ENCODE measurements at regions not wholly inside any gene's neighbourhood (a gene's known extent, or its start where the extent isn't known, plus 50 kb on each side); places are given as distances from the start of the nearest gene placed in this dataset.
A peak's percentile ranks its signal among the peaks of the same experiment; 100 is the strongest.

DNA sequence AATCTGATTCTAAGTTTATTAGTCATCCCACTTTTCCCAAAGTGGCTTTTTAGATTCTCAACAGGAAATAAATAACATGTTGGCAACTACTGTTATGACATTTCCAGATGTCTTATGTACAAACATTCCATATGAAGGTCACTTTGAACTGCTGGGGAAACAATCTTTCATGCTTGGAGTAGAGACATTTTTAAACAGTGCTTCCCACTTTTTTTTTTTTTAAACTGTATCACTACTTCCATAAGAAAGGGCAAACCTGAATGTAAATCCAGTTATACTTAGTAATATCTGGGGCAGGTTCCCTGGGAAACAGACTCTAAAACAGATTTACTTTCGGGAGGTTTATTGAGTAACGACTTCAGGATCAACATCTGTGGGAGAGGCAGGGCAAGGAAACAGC lies 473.8 kb downstream of the TAFA4 start:
- DNase-seq, result no peak

DNA sequence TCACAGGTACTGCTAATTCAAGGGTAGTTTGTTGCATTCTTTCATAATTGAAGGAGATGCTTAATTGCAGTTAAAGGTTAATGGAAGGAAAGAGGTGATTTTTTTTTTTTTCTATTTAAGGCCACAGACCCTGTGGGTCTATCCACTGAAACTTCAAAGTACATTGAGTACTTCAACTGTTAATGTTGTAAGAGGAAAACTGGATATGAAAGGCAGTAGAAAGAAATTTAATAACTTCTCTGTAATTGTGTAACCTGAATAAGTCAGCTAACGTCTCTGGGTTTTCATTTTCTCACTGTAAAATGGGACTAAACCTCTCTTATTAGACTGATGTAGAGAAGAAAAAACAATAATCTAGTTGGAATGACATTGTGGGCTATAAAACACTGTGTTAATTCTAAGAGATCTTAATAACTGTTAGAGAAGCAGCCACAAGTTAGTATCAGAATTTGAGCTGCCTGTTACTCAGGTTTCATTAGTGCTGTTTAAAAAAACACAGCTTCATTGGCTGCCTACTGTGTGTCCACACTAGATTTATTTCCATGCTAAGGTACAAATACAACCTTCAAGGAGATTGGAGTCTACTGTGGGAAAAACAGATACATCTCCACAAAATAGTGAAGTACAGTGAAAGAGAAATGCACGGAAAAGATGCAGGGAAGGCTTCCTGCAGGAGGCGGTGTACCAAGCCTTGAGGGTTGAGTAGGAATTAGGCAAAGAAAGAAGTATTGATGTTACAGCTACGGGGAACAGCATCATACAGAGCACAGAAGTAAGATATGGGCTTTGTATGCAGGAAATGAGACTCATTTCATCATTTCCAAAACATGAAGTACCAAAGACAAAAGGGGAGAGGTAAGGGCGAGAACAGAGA lies 483.6 kb downstream of the TAFA4 start:
- DNase-seq, result no peak

- no peak for DNase-seq
Observed at GRCh38 chr3:68447885-68448284, 484.5 kb downstream of the TAFA4 start.

DNA sequence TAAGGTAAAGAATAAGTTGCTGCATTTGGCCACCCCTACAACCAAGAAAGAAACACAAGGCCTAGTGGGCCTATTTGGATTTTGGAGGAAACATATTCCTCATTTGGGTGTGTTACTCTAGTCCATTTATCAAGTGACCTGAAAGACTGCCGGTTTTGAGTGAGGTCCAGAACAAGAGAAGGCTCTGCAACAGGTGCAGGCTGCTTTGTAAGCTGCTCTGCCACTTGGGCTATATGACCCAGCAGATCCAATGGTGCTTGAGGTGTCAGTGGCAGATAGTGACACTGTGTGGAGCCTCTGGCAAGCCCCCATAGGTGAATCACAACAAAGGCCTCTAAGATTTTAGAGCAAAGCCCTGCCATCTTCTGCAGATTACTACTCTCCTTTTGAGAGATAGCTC lies 491.3 kb downstream of the TAFA4 start:
- no peak for DNase-seq

DNA sequence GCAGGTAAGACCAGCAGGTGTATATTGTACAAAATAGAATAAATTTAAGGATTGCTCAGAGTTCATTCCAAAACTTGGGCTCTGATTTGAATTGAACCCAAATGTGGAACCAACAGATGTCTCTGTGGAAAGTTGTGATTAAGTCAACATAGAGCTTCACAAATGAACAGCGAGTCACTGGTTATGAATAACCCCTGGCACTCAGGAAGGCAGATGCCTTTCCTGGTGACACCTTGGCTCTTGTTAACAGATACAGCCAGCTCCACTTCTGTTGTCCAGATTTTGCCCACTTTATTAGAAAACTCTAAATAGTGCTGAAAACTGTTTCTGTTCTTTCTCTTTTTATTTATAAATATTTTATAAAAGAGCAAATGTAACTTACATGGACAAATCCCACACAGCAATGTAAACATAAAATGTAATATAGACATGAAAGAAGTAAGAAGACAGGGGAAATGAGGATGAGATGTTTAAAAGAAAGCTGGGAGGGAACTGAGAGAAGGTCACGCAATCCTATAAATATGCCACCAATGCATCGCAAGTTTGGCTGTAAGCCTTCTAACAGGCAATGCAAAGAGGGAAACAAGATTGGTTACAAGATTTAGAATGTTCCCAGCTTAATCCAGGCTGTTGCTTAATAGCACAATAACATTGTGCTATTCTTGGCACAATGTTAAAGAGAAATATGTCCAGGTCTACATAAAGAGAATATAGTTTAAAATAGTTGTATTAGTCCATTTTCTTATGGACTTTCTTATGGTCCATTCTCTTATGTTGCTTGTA lies 495.5 kb downstream of the TAFA4 start:
- DNase-seq, result no peak

GRCh38 chr3:68428495-68428894 lies 503.9 kb downstream of the TAFA4 start:
- DNase-seq, result no peak

DNA sequence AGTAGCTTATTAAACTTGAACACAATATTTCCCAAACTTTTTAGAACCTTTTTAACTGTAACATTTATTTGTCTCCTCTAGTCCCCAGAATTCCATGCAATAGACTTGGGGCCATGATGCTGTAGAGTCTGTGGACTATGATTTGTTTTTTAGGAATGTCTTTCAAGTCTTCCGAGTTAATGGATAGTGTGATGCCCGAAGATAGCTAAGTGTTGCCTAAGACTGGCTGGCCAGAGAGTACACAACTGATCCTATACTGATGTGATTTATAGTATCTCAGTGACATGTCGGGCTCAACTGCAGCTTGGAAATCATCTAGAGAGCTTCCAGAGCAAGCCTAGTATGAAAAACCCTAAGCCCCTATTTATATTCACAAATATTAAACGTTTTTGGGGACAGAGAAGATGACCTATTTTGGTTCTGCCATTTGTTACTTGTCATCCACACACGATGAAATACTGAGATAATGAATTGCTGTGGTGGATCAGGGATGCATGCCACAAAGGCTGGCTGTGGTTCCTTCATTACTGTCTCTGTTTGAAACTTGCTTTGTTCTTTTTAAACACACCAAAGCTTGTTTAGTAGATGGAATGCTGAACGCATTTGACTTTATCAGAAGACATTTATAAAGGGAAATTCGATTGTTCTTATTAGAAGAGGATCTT lies 507.4 kb downstream of the TAFA4 start:
- DNase-seq, result no peak

DNA sequence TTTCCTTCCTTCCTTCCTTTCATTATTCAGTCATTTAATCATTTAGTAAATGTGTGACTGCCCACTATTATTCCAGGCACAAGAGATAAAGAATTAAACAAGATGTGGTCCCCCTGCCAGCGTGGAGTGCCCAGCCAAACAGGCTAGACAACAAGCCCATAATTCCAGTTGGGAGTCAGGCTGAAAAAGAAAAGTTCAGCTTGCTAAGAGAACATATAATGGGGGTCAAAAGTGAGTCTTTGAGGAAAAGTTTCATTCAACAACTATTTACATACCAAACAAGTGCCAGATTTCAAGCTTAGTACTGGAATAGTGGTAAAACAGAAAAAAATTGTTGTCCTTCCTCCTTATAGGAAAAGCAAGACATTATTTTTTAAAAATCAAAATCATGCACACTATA lies 523.7 kb downstream of the TAFA4 start:
- DNase-seq, result no peak

DNA sequence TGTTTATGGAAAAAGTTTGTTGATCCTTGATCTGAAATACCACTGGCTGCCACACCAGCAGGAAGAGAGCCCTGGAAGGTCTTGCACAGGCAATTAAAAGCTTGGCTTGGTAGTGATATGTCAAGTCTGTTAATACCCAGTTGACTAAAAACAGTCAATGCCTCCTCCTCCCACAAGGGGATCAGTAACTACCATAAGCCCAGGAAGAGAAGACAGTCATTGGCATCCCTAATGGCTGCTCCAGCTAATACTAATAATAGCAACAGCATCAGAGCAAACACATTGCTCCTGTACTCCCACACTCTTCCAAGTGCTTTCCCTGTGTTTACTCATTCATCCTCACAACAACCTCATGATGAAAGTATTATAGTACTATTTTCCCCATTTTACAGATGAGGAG lies 528.6 kb downstream of the TAFA4 start:
- no peak for DNase-seq

GRCh38 chr3:68402235-68402918 lies 530.0 kb downstream of the TAFA4 start:
- DNase-seq, result no peak

DNA sequence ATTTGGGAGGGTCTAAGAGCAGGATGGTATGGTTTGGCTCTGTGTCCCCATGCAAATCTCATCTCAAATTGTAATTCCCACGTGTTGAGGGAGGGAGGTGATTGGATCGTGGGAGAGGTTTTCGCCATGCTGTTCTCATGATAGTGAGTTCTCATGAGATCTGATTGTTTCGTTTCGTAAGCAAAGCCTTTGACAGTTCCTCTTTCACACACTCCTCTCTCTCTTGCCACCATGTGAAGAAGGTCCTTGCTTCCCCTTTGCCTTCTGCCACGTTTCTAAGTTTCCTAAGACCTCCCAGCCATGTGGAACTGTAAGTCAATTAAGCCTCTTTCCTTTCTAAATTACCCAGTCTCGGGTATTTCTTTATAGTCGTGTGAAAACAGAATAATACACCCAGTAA lies 553.7 kb downstream of the TAFA4 start:
- DNase-seq, result no peak

DNA sequence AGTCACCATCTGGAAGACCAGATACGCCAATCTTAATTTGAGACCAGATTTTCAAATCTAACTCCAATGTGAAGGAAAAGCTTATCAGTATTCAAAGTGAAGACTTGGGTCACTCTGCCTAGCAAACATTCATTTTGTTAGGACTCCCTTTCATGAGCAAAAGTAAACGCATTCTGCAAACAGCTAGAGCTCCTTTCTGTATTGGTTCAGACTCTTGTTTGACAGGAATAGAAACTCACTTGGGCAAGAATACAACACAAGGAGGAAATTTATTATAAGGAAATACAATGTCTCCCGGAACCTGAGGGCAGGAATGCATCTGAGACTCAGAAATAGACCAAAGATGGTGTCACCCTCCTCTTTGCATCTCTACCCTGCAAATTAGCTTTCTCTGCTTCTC lies 558.6 kb downstream of the TAFA4 start:
- no peak for DNase-seq

- no peak for DNase-seq
Observed at GRCh38 chr3:68363796-68364195, 568.6 kb downstream of the TAFA4 start.

GRCh38 chr3:68360492-68360891 lies 571.9 kb downstream of the TAFA4 start:
- no peak for DNase-seq

DNA sequence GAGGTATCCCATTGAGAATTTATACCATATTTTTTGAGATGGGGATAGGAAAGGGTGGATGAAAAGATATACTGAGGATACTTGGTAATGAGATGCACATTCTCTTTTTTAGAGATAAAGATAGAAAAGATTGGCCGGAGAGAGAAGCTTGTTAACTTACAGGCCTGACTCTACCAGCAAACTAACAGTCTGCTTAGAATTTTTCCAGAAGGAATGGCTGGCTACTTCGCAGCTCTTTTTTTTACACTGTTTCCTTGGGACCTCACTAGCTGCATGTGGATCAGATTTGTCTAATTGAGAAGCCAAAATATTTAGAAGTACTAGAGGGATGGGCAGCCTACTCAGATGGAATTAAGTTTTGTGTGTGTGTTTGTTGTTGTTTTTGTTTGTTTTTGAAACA lies 586.6 kb downstream of the TAFA4 start:
- no peak for DNase-seq

DNA sequence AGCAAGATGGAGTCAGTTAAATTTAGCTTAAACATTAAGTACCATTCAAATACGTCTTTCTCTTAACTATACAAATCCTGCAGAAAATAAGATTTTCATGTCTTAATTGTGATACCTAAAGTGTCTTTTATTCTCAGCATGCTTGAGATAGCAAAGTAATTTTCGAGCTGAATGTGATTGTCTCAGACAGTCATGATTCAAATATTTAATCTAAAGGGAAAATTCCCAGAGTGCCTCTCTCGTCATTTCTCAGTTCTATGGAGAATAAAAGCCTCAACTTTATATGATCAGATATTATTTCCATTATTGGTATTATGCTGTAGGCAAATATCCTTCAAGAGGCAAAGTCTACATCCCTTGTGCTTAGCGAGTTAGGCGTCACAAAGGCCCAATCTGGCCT lies 589.9 kb downstream of the TAFA4 start:
- DNase-seq, result no peak

GRCh38 chr3:68336042-68336441 lies 596.3 kb downstream of the TAFA4 start:
- no peak for DNase-seq

DNA sequence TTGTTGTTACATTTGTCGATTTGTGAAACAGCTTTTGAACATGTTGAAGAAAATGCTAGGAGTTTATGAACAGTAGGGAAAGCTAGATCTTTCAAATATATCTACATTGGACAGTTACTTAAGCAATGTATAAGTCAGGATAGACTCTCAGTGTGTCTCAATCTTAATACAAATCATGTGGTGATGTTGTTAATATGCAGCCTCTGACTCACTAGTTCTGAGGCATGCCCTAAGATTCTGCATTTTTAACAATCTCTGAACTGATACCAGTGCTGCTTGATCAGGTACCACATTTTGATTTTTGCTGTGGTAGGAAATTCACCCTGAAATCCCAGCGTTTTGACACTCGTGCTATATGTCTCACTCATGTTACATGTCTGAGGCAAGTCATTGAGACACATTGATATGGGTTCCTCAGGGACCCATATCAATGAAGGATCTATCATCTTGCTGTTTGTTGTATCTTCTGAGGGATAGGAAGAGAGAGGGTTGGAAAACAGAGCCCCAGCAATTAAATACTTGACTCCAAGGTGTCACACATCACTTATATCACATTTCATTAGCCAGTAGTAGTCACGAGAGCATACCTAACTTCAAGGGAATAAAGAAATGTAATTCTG lies 597.9 kb downstream of the TAFA4 start:
- no peak for DNase-seq

DNA sequence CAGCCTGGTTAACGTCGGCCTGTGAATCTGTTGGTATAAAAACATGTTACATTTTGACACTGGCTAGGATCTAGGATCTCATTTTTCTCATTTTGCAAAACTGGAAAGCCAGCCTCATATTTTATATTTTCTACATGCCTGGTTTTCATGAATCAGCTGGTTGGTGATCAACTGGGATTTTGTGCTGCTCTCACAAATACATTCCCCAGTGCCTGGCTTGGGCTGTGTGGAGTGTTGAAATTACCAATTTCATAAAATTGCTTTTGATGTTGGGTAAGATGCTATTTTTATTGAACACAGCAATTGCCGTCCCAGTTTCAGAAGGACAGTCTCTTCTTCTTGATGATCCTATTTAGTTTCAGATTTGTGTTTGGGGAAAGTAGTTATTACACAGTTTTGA lies 604.3 kb downstream of the TAFA4 start:
- DNase-seq, result no peak

DNA sequence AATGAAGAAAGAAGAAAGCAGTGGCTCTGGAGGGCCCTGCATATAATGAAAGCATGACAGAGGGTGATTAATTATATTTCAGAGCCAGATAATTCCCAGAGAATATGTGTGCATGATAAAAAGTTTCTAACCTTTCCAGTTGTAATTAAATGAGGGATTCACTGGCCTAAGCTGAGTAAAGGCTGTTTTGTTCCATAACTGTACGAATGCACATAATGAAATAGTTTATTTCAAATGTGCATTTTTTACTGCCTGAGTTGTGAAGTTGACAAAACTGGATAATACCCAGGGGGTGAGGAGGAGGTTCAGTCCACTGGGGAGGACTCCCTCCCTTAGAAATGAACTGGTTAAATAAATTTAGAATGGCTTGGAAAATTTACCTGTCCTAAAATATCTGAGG lies 616.4 kb downstream of the TAFA4 start:
- no peak for DNase-seq

DNA sequence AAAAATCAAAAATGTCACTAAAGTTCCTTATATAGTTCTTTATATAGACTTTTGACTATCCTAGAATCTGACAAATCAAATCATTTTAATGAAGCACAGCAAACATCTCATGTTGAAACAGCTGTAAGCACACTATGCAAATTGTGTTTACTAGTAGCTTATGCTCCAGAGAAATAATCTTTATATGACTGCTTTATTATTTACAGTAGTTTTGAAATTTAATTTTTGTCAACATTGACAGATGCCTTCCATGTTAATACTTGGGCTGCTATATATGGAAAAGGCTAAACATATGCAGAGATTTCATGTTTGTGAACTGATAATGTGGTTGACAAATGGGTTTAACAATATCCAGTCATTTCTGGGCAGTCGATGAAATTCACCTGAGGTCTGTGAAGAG lies 616.8 kb downstream of the TAFA4 start:
- DNase-seq, result no peak

DNA sequence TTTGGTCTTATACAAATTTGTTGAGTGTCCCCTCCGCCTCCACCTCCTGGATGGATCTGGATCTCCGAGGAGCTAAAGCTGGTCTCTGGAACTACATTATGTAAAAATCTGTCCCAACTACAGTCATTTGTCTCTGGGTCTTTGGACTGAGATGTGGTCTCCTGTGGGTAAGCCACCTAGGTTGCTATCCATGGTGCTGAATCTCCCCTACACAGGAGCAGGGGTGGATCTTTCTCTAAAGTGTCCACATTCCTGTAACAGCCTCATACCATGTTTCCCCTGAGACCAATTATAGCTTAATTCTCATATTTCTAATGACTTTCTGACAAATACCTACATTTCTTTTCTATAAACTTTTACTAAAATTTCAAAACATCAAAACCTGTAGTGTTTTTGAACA lies 625.8 kb downstream of the TAFA4 start:
- peak; percentile 20 for DNase-seq

DNA sequence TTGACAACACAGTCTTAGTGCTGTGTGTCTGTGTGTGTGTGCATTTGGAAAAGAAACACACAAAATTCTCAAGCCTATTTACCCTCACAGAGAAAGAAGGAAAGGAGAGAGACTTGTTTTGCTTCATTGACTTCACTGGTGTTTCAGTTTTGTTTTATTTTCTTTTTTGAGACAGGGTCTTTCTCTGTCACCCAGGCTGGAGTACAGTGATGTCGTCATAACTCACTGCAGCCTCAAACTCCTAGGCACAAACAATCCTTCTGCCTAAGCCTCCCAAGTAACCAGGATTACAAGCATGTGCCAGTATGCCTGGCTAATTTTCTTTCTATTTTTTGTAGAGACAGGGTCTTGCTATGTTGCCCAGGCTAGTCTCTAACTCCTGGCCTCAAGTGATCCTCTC lies 636.9 kb downstream of the TAFA4 start:
- no peak for DNase-seq
